GM13977 (cell line): ENCODE measurements at regions not wholly inside any gene's neighbourhood (a gene's known extent, or its start where the extent isn't known, plus 50 kb on each side); places are given as distances from the start of the nearest gene placed in this dataset.
"Not testable (repeated sequence)": the region's sequence is repeated elsewhere in the genome, so short reads cannot be mapped to it uniquely, and the experiment has no call there.

Source experiments
- DNase-seq: peaks from one replicate; pipeline ENCODE4 v3.0.0; 2012; ENCODE audit warnings: low spot score
- CTCF ChIP-seq: IDR thresholded peaks from 2 replicates; pipeline ENCODE4 v1.5.1; 2012; ENCODE audit warnings: mild to moderate bottlenecking, control low read depth; ENCODE audit not compliant: insufficient read depth; ENCODE audit errors: extremely low read depth, missing control alignments
- in situ Hi-C: fragments of 300-500 bp; cut with MboI; formaldehyde crosslinking; loops from one replicate; pipeline ENCODE4 v1.12.0; 2022; ENCODE audit warnings: low sequenced_read_pairs, low pct_unique_long_range_greater_than_20kb, mixed read lengths, inconsistent platforms; ENCODE audit not compliant: unreplicated experiment

GRCh38 chr11:96530473-96530872 is 140.7 kb downstream of the JRKL start:
- no peak for TF ChIP-seq CTCF
- DNase-seq: no peak
- in situ Hi-C loops: no loop called here

GRCh38 chr11:96538104-96538503 is 148.3 kb downstream of the JRKL start:
- in situ Hi-C loops: no loop called here
- no peak for TF ChIP-seq CTCF
- DNase-seq: no peak

- in situ Hi-C loops: no loop called here
- no peak for DNase-seq
- no peak for TF ChIP-seq CTCF
Observed at GRCh38 chr11:96538622-96539021, 148.8 kb downstream of the JRKL start.

- TF ChIP-seq CTCF: no peak
- in situ Hi-C loops: no loop called here
Observed at GRCh38 chr11:96540875-96541274, 151.1 kb downstream of the JRKL start.

GRCh38 chr11:96543177-96543576 is 153.4 kb downstream of the JRKL start:
- no peak for TF ChIP-seq CTCF
- DNase-seq: no peak
- in situ Hi-C loops: no loop called here

More at GRCh38 chr11:96540875-96541274, 151.1 kb downstream of the JRKL start:
- DNase-seq: no peak

GRCh38 chr11:96545192-96545591 is 155.4 kb downstream of the JRKL start:
- DNase-seq, in situ Hi-C loops: not testable (repeated sequence)

GRCh38 chr11:96551136-96551535 is 161.3 kb downstream of the JRKL start:
- in situ Hi-C loops: no loop called here
- no peak for TF ChIP-seq CTCF
- DNase-seq: no peak
